ENCODE measurements at regions not wholly inside any gene's neighbourhood (a gene's known extent, or its start where the extent isn't known, plus 50 kb on each side); places are given as distances from the start of the nearest gene placed in this dataset.

DNA sequence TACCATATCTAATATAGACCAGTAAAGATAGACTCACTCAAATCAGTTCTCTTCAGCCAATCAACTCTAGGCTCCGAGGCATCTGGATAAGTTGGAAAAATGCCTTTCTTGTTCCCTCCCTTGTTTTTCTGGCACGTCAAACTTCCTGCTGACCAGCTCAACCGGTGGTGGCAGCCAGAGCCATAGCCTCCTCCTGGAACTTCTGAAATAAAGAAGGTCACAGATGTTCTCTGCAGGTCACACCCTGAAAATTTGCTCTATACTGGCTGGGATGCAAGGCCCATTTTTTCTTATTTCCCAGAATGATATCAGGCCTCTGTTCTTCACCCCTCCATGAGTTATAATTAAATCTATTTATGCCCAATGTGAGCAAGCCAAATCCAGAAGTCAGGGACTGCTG, 81.9 kb downstream of the BMP4 start:
- TF ChIP-seq, protein P1, sequence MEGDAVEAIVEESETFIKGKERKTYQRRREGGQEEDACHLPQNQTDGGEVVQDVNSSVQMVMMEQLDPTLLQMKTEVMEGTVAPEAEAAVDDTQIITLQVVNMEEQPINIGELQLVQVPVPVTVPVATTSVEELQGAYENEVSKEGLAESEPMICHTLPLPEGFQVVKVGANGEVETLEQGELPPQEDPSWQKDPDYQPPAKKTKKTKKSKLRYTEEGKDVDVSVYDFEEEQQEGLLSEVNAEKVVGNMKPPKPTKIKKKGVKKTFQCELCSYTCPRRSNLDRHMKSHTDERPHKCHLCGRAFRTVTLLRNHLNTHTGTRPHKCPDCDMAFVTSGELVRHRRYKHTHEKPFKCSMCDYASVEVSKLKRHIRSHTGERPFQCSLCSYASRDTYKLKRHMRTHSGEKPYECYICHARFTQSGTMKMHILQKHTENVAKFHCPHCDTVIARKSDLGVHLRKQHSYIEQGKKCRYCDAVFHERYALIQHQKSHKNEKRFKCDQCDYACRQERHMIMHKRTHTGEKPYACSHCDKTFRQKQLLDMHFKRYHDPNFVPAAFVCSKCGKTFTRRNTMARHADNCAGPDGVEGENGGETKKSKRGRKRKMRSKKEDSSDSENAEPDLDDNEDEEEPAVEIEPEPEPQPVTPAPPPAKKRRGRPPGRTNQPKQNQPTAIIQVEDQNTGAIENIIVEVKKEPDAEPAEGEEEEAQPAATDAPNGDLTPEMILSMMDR (IDR thresholded peaks at IDR 0.05; ENCODE audit: insufficient read depth, low read length, poor library complexity, severe bottlenecking) = no peak
- TF ChIP-seq EZH2phosphoT487 (conservative IDR thresholded peaks at IDR 0.05; ENCODE audit: low read length) = no peak

Measured in SU-DHL-6 (cell line).